Esophagus muscularis mucosa (tissue), 4 donors: ENCODE measurements at regions not wholly inside any gene's neighbourhood (a gene's known extent, or its start where the extent isn't known, plus 50 kb on each side); places are given as distances from the start of the nearest gene placed in this dataset.

Experiments used
- DNase-seq: peaks from one replicate; pipeline ENCODE4 v3.0.0-alpha.2; 2017; ENCODE audit errors: extremely low spot score
- H3K27ac ChIP-seq, 4 donors: fragments of 200-600 bp; sonication (generic); replicated peaks in 1 of 4; 1 replicate in 3 of 4; 2 replicates in 1 of 4; pipeline ENCODE4 v1.5.1; 2016 to 2019; ENCODE audit warnings: mild to moderate bottlenecking in 1 of 4
- H3K27me3 ChIP-seq, 4 donors: fragments of 200-600 bp; sonication (generic); one replicate each; pipeline versions ENCODE4 v1.5.1 to v1.6.0; 2016 to 2019
- H3K36me3 ChIP-seq, 4 donors: fragments of 200-600 bp; sonication (generic); one replicate each; pipeline ENCODE4 v1.5.1; 2016 to 2019
- H3K4me1 ChIP-seq, 4 donors: fragments of 200-600 bp; sonication (generic); one replicate each; pipeline ENCODE4 v1.5.1; 2016 to 2019
- H3K4me3 ChIP-seq, 4 donors: fragments of 200-600 bp; sonication (generic); 1 replicate in 2 of 4; 2 replicates in 2 of 4; pipeline ENCODE4 v1.5.1; 2016 to 2019; ENCODE audit warnings: mild to moderate bottlenecking in 4 of 4, moderate library complexity in 1 of 4
- H3K9me3 ChIP-seq, 4 donors: fragments of 200-600 bp; sonication (generic); 1 replicate in 3 of 4; 2 replicates in 1 of 4; pipeline ENCODE4 v1.5.1; 2016 to 2019
- CTCF ChIP-seq, 3 experiments: fragments of 200-600 bp in 2 of 3; fragments of 450-650 bp in 1 of 3; sonication (generic) in 2 of 3; IDR thresholded peaks; one replicate each; pipeline ENCODE4 v1.5.1; 2017 to 2019; ENCODE audit warnings: antibody characterized with exemption in 3 of 3, mild to moderate bottlenecking in 2 of 3, moderate library complexity in 1 of 3
- EP300 ChIP-seq: sonication (generic); formaldehyde crosslinking; IDR thresholded peaks from one replicate; pipeline ENCODE4 v1.6.1; 2017; ENCODE audit warnings: antibody characterized with exemption
- POLR2A ChIP-seq: fragments of 450-650 bp; IDR thresholded peaks from one replicate; pipeline ENCODE4 v1.6.1; 2017; ENCODE audit warnings: antibody characterized with exemption, moderate library complexity, mild to moderate bottlenecking, low read depth
- POLR2AphosphoS5 ChIP-seq, 2 donors: sonication (generic); formaldehyde crosslinking; IDR thresholded peaks; one replicate each; pipeline ENCODE4 v1.6.1; 2017; ENCODE audit warnings: antibody characterized with exemption in 2 of 2
- WGBS: methylation state at CpG from one replicate; pipeline ENCODE4 v1.1.5; 2018; 5-methylcytosine and 5-hydroxymethylcytosine counted together
- intact Hi-C: fragments of 100-400 bp; cut with DNase I; formaldehyde crosslinking; loops from one replicate; pipeline ENCODE4 v1.15.1; 2023

GRCh38 chr20:37584238-37584807 is 56.6 kb upstream of the BLCAP start:
- 66% methylated on average over 5 of the region's 5 CpGs for WGBS
- no peak for DNase-seq
- H3K9me3 ChIP-seq = peaks cover 0 to 15% (median 7%) of the 10 kb centered on the region in 4 donors
- H3K27me3 ChIP-seq = peaks cover 0 to 39% (median 0%) of the 10 kb centered on the region in 4 donors
- intact Hi-C loops = no loop called here
- no peak overlapping the region for H3K27ac ChIP-seq
- TF ChIP-seq CTCF (IDR thresholded peaks at IDR 0.05) (no peak), POLR2AphosphoS5 (IDR thresholded peaks at IDR 0.05) (no peak), POLR2A (no peak)
- no peaks in the 10 kb centered on the region for H3K36me3 ChIP-seq
- H3K4me1 ChIP-seq = no peaks in the 10 kb centered on the region
- H3K4me3 ChIP-seq = no peak overlapping the region

- no peak for TF ChIP-seq EP300
- TF ChIP-seq POLR2AphosphoS5 (IDR thresholded peaks at IDR 0.05) = no peak
- TF ChIP-seq POLR2A = no peak
- TF ChIP-seq CTCF (IDR thresholded peaks at IDR 0.05) = no peak
- no peak for DNase-seq
These were observed 53.6 kb upstream of the BLCAP start for GRCh38 chr20:37581246-37581645.

GRCh38 chr20:37580069-37580468 is 52.4 kb upstream of the BLCAP start:
- intact Hi-C loops = no loop called here
- Histone ChIP-seq H3K9me3 (no peaks in the 10 kb centered on the region), H3K27ac (no peak overlapping the region), H3K36me3 (no peaks in the 10 kb centered on the region), H3K4me3 (no peak overlapping the region), H3K27me3 (peaks cover 0 to 39% (median 0%) of the 10 kb centered on the region in 4 donors), H3K4me1 (no peaks in the 10 kb centered on the region)
- no peak for TF ChIP-seq POLR2A
- no peak for TF ChIP-seq POLR2AphosphoS5 (IDR thresholded peaks at IDR 0.05)
- TF ChIP-seq EP300 = no peak
- no peak for TF ChIP-seq CTCF (IDR thresholded peaks at IDR 0.05)
- no peak for DNase-seq
- WGBS = 28% methylated on average over 2 of the region's 2 CpGs

More at GRCh38 chr20:37581246-37581645, 53.6 kb upstream of the BLCAP start:
- Histone ChIP-seq H3K27ac (no peak overlapping the region), H3K4me1 (no peaks in the 10 kb centered on the region), H3K27me3 (peaks cover 0 to 39% (median 0%) of the 10 kb centered on the region in 4 donors), H3K9me3 (peaks cover 0 to 10% (median 3%) of the 10 kb centered on the region in 4 donors), H3K36me3 (no peaks in the 10 kb centered on the region), H3K4me3 (no peak overlapping the region)
- WGBS = 81% methylated on average over 9 of the region's 9 CpGs
- intact Hi-C loops = no loop called here

- no peaks in the 10 kb centered on the region for H3K4me1 ChIP-seq
- no peaks in the 10 kb centered on the region for H3K9me3 ChIP-seq
- TF ChIP-seq POLR2AphosphoS5 (IDR thresholded peaks at IDR 0.05) (no peak), EP300 (no peak), POLR2A (no peak), CTCF (IDR thresholded peaks at IDR 0.05) (no peak)
- 81% methylated on average over 7 of the region's 7 CpGs for WGBS
- no peak overlapping the region for H3K27ac ChIP-seq
- DNase-seq = no peak
- no peak overlapping the region for H3K4me3 ChIP-seq
- intact Hi-C loops = no loop called here
- peaks cover 0 to 34% (median 0%) of the 10 kb centered on the region in 4 donors for H3K27me3 ChIP-seq
- no peaks in the 10 kb centered on the region for H3K36me3 ChIP-seq
These were observed 51.4 kb upstream of the BLCAP start for GRCh38 chr20:37579106-37579505.

DNA sequence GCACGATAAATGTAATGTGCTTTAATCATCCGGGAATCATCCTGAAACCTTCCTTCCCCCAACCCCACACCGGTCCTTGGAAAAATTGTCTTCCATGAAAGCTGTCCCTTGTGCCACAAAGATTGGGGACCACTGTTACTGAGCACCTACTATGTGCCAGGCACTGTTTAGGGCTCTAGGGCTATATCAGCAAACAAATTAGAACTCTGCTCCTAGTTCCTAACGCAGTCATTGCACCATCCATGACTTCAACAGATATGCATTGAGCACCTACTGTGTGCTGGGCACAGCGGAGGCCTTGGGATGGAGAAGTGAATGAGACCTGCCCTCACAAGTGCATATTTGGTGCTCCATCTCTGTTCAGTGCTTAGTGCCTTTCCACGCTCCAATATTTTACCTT is 50.3 kb upstream of the BLCAP start:
- H3K4me1 ChIP-seq = no peaks in the 10 kb centered on the region
- intact Hi-C loops = no loop called here
- peaks cover 0 to 44% (median 0%) of the 10 kb centered on the region in 4 donors for H3K27me3 ChIP-seq
- 72% methylated on average over 5 of the region's 6 CpGs for WGBS
- no peak overlapping the region for H3K27ac ChIP-seq
- TF ChIP-seq CTCF (IDR thresholded peaks at IDR 0.05) (no peak), EP300 (no peak), POLR2AphosphoS5 (IDR thresholded peaks at IDR 0.05) (no peak), POLR2A (no peak)
- H3K36me3 ChIP-seq = no peaks in the 10 kb centered on the region
- no peak overlapping the region for H3K4me3 ChIP-seq
- no peak for DNase-seq
- H3K9me3 ChIP-seq = no peaks in the 10 kb centered on the region
